ENCODE measurements at regions not wholly inside any gene's neighbourhood (a gene's known extent, or its start where the extent isn't known, plus 50 kb on each side); places are given as distances from the start of the nearest gene placed in this dataset.

DNA sequence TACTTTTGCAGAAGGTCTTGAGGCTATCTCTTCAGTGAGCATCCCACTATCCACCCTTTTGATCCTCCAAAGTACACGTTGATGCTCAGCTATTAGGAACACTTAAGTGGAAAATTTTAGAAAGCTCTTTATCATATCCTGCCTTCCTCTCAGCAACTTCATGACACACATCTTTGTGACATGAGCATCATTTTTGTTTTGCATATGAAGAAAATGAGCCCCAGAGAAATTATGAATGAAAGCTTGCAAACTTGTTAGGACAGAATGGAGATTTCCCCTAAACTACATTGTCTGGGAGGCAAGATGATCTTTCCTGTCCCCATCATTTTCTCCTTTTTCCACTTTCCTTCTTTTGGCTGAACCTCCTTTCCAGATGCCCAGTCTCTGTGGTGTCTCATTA, 239.4 kb upstream of the PIK3R1 start:
- DNase-seq (ENCODE audit: low spot score) = no peak

More for the DNA sequence above, 239.4 kb upstream of the PIK3R1 start:
- Histone ChIP-seq H3K4me3 (ENCODE audit: low read depth in 1 of 3, low read length in 3 of 3) (no peak overlapping the region), H3K9me3 (ENCODE audit: control insufficient read depth in 4 of 4, low read length in 3 of 4) (no peaks in the 10 kb centered on the region), H3K4me1 (ENCODE audit: control insufficient read depth in 4 of 4, insufficient read depth in 4 of 4, low read length in 3 of 4) (peaks cover 3 to 37% (median 24%) of the 10 kb centered on the region in 4 donors), H3K27ac (ENCODE audit: low read depth in 1 of 2, low read length in 2 of 2) (no peak overlapping the region), H3K27me3 (ENCODE audit: control insufficient read depth in 4 of 4, insufficient read depth in 4 of 4, low read length in 3 of 4) (no peaks in the 10 kb centered on the region), H3K9ac (ENCODE audit: low read depth in 1 of 2, low read length in 2 of 2) (no peak overlapping the region), H3K36me3 (ENCODE audit: control insufficient read depth in 4 of 4, insufficient read depth in 3 of 4, low read depth in 1 of 4, low read length in 3 of 4) (no peaks in the 10 kb centered on the region)
- 78% methylated on average over 1 of the region's 1 CpG for WGBS
- no peak for TF ChIP-seq ATF3 (IDR thresholded peaks at IDR 0.05)
- TF ChIP-seq SP1 (IDR thresholded peaks at IDR 0.05) = no peak
- TF ChIP-seq HNF4G (IDR thresholded peaks at IDR 0.05) = no peak
- no peak for TF ChIP-seq YY1 (IDR thresholded peaks at IDR 0.05)
- no peak for TF ChIP-seq EGR1 (IDR thresholded peaks at IDR 0.05; ENCODE audit: low read depth in 2 of 2)
- no peak for TF ChIP-seq JUND (IDR thresholded peaks at IDR 0.05)
- no peak for TF ChIP-seq HNF4A (conservative IDR thresholded peaks at IDR 0.05)
- TF ChIP-seq, protein P1, sequence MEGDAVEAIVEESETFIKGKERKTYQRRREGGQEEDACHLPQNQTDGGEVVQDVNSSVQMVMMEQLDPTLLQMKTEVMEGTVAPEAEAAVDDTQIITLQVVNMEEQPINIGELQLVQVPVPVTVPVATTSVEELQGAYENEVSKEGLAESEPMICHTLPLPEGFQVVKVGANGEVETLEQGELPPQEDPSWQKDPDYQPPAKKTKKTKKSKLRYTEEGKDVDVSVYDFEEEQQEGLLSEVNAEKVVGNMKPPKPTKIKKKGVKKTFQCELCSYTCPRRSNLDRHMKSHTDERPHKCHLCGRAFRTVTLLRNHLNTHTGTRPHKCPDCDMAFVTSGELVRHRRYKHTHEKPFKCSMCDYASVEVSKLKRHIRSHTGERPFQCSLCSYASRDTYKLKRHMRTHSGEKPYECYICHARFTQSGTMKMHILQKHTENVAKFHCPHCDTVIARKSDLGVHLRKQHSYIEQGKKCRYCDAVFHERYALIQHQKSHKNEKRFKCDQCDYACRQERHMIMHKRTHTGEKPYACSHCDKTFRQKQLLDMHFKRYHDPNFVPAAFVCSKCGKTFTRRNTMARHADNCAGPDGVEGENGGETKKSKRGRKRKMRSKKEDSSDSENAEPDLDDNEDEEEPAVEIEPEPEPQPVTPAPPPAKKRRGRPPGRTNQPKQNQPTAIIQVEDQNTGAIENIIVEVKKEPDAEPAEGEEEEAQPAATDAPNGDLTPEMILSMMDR (IDR thresholded peaks at IDR 0.05; ENCODE audit: low read depth, low read length, missing input control) = no peak
- TF ChIP-seq FOXA2 (IDR thresholded peaks at IDR 0.05) = no peak
- no peak for TF ChIP-seq RAD21 (IDR thresholded peaks at IDR 0.05)
- TF ChIP-seq TAF1 (conservative IDR thresholded peaks at IDR 0.05) = no peak
- no peak for TF ChIP-seq REST (IDR thresholded peaks at IDR 0.05)
- TF ChIP-seq RXRA (IDR thresholded peaks at IDR 0.05) = no peak
- TF ChIP-seq, protein P2, sequence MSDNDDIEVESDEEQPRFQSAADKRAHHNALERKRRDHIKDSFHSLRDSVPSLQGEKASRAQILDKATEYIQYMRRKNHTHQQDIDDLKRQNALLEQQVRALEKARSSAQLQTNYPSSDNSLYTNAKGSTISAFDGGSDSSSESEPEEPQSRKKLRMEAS (IDR thresholded peaks at IDR 0.05) = no peak
- no peak for TF ChIP-seq GABPA (IDR thresholded peaks at IDR 0.05 in 1 of 2, conservative IDR thresholded peaks at IDR 0.05 in 1 of 2)
- TF ChIP-seq, protein P3, sequence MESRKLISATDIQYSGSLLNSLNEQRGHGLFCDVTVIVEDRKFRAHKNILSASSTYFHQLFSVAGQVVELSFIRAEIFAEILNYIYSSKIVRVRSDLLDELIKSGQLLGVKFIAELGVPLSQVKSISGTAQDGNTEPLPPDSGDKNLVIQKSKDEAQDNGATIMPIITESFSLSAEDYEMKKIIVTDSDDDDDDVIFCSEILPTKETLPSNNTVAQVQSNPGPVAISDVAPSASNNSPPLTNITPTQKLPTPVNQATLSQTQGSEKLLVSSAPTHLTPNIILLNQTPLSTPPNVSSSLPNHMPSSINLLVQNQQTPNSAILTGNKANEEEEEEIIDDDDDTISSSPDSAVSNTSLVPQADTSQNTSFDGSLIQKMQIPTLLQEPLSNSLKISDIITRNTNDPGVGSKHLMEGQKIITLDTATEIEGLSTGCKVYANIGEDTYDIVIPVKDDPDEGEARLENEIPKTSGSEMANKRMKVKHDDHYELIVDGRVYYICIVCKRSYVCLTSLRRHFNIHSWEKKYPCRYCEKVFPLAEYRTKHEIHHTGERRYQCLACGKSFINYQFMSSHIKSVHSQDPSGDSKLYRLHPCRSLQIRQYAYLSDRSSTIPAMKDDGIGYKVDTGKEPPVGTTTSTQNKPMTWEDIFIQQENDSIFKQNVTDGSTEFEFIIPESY (IDR thresholded peaks at IDR 0.05) = no peak
- no peak for TF ChIP-seq FOXA1 (IDR thresholded peaks at IDR 0.05)
- TF ChIP-seq NR2F2 (IDR thresholded peaks at IDR 0.05) = no peak

Data from liver (tissue), 8 donors.